Choroid plexus epithelial cell (primary cell): ENCODE measurements at regions not wholly inside any gene's neighbourhood (a gene's known extent, or its start where the extent isn't known, plus 50 kb on each side); places are given as distances from the start of the nearest gene placed in this dataset.

Experiments used
- DNase-seq: peaks from one replicate; pipeline ENCODE4 v3.0.0-alpha.2; 2010; ENCODE audit warnings: low read depth
- H3K4me3 ChIP-seq: 2 replicates; pipeline ENCODE4 v1.5.1; 2011; ENCODE audit warnings: low read depth, mild to moderate bottlenecking, control low read depth, low read length, moderate library complexity
- CTCF ChIP-seq: conservative IDR thresholded peaks from 2 replicates; pipeline ENCODE4 v1.5.1; 2011; ENCODE audit warnings: low read depth, mild to moderate bottlenecking, control low read depth, inconsistent platforms, low read length, moderate library complexity

DNA sequence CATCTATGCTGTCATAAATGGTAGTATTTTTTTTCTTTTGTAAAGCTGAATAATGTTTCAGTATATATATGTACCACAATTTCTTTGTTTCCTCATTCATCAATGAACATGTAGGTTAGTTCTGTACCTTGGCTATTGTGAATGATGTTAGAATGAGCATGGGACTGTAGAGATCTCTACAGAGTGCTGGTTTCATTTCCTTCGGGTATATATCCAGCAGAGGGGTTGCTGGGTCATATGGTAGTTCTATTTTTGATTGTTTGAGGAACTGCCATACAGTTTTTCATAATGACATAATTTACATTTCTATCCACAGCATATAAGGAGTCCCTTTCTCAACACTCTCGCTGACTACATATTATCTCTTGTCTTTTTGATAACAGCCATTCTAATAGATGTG, 243.5 kb downstream of the CDH7 start:
- TF ChIP-seq CTCF, result no peak
- no peak overlapping the region for H3K4me3 ChIP-seq
- DNase-seq, result no peak

DNA sequence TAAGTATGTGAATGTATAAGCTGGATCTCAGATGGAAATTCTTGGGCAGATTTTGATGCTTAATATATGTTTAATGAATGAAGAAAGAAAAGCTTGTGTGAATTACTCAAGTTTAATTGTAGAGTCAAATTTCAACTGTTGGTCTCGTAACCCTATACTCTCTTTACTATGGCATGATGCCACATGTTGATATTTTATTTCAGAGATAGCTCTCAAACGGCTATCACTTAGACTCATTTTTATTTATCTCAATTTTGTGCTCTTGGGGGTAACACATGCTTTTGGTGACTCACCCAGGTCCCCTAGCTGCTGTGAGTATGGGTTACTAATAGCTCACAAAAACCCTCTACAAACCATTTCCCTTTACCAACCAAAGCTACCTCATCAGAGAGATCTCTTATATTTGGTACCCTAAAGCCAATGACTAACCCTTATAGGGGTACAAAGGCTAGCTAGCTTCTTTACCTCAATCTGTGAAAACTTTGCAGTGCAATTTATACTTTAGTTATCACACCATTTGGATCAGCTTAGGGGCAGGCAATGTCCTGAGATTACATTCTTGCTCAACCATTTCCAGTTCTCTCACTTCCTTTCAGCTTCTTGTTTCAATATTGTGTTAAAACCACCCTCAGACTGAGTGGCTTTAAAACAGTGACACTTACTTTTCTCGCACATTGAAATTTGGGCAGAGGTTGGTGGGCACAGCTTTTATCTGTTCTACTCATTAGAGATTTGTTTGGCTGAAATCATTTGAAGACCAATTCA, 240.3 kb downstream of the CDH7 start:
- no peak for TF ChIP-seq CTCF
- no peak overlapping the region for H3K4me3 ChIP-seq
- no peak for DNase-seq

DNA sequence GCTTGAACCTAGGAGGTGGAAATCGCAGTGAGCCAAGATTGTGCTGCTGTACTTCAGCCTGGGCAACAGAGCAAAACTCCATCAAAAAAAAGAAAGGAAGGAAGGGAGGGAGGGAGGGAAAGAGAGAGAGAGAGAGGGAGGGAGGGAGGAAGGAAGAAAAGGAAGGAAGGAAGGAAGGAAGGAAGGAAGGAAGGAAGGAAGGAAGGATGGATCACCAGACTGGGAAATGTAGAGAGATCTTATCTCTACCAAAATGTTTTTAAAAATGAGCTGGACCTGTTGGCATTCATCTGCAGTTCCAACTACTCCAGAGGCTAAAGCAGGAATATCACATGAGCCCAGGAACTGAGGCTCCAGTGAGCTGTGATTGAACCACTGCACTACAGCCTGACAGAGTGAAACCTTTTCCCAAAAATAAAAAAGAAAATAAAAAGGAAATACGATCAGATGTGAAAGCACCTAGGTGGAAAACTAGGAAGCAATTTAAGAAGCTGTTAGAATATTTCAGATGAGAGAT, 239.4 kb downstream of the CDH7 start:
- H3K4me3 ChIP-seq, result no peak overlapping the region
- DNase-seq, result no peak
- no peak for TF ChIP-seq CTCF

GRCh38 chr18:65988972-65989371, 238.2 kb downstream of the CDH7 start:
- no peak for DNase-seq
- no peak overlapping the region for H3K4me3 ChIP-seq
- no peak for TF ChIP-seq CTCF

DNA sequence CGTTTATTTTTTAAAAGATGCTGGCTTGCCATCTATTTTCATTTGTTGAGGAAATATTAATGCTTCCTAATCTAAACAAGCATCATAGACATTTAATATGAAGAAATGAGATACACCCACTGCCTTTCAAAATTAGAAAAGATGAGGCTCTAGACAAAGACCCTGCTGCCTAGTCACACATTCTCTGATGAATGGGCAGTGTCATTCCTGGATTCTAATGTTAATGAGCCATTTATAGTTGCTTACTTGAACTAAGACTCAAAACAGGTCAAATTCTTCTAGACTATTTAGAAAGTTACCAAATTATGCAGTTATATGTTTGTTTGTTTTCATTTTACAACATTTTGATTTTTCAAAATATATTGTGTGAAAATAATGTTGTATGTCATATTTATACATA, 237.6 kb downstream of the CDH7 start:
- no peak overlapping the region for H3K4me3 ChIP-seq
- DNase-seq, result no peak
- TF ChIP-seq CTCF, result no peak

DNA sequence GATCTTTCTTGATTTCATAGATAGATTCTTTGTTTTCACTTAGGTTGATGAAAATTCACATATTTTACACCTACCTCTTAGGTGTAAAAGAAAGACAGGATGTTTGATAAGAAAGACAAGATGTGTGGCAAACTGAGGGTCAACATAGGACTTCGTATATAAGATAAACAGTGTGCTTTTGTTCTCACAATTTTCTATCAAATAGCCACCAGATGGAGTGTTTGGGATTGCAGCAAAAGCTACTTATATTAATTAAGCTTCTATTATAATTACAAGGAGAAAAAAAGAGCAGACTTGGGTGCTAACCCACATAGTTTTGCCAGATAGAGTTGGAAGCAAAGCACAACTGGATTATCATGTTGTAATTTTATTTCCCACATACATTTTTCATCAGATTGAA, 232.9 kb downstream of the CDH7 start:
- TF ChIP-seq CTCF, result no peak
- peak; percentile 3 for DNase-seq
- H3K4me3 ChIP-seq, result no peak overlapping the region

DNA sequence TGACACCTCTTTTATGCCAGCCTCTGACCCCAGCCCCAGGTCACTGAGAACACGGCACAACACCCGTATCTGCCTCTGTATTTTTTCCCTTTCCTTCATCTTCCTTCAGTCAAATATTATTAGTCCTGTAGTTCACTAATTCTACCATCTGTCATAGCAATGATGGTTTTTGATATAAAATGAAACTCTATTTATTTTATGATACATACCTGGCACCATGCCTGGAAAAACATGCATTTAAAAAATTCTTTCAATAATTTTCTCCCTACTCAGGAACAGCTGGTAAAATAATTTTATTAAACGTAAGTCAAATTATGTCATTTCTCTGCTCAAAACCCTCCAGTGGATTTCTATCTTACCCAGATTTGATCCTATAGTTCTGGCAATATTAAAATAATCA, 224.7 kb downstream of the CDH7 start:
- no peak overlapping the region for H3K4me3 ChIP-seq
- no peak for TF ChIP-seq CTCF
- DNase-seq, result peak; percentile 2
